ENCODE measurements at regions not wholly inside any gene's neighbourhood (a gene's known extent, or its start where the extent isn't known, plus 50 kb on each side); places are given as distances from the start of the nearest gene placed in this dataset.

DNA sequence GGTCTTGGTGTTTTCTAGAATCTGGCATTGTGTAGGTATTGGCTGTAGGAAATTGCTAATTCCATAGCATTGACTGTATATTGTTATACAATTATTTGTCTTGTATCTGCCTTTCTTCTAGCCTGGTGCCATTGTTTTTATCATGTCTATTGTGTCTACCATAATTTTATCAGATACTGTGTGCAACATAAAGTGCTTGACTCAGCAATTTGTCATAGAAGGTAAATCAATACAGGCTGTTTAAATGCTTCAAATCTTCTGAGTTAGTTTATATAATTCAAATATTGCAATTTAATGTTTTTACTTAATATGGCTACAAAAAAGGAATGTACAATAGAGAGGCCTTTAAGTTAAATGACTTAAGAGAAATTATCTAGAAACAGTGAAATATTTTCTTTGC, 263.3 kb upstream of the UGT8 start:
- TF ChIP-seq, protein P1, sequence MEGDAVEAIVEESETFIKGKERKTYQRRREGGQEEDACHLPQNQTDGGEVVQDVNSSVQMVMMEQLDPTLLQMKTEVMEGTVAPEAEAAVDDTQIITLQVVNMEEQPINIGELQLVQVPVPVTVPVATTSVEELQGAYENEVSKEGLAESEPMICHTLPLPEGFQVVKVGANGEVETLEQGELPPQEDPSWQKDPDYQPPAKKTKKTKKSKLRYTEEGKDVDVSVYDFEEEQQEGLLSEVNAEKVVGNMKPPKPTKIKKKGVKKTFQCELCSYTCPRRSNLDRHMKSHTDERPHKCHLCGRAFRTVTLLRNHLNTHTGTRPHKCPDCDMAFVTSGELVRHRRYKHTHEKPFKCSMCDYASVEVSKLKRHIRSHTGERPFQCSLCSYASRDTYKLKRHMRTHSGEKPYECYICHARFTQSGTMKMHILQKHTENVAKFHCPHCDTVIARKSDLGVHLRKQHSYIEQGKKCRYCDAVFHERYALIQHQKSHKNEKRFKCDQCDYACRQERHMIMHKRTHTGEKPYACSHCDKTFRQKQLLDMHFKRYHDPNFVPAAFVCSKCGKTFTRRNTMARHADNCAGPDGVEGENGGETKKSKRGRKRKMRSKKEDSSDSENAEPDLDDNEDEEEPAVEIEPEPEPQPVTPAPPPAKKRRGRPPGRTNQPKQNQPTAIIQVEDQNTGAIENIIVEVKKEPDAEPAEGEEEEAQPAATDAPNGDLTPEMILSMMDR (IDR thresholded peaks at IDR 0.05) = no peak
- no peak for TF ChIP-seq POLR2A (IDR thresholded peaks at IDR 0.05)

Measured in testis (tissue), 2 donors.